Right atrium auricular region (tissue), 2 donors: ENCODE measurements at regions not wholly inside any gene's neighbourhood (a gene's known extent, or its start where the extent isn't known, plus 50 kb on each side); places are given as distances from the start of the nearest gene placed in this dataset.
A peak's percentile ranks its signal among the peaks of the same experiment; 100 is the strongest.

ENCODE experiments used
- DNase-seq: peaks from one replicate; pipeline ENCODE4 v3.0.0-alpha.2; 2019; ENCODE audit warnings: low spot score
- H3K27ac ChIP-seq, 2 donors: fragments of 200-600 bp; sonication (generic); 1 replicate in 1 of 2; 2 replicates in 1 of 2; pipeline ENCODE4 v1.5.1; 2016 to 2019
- H3K27me3 ChIP-seq, 2 donors: fragments of 200-600 bp; sonication (generic); one replicate each; pipeline versions ENCODE4 v1.5.1 to v1.6.0; 2017 to 2019
- H3K36me3 ChIP-seq: fragments of 200-600 bp; sonication (generic); one replicate; pipeline ENCODE4 v1.5.1; 2016
- H3K4me1 ChIP-seq, 2 donors: fragments of 200-600 bp; sonication (generic); one replicate each; pipeline versions ENCODE4 v1.5.1 to v1.6.0; 2017 to 2019
- H3K4me3 ChIP-seq, 2 donors: fragments of 200-600 bp; sonication (generic); 1 replicate in 1 of 2; 2 replicates in 1 of 2; pipeline ENCODE4 v1.5.1; 2017 to 2019; ENCODE audit warnings: mild to moderate bottlenecking in 1 of 2, moderate library complexity in 1 of 2
- H3K9me3 ChIP-seq, 2 donors: fragments of 200-600 bp; sonication (generic); one replicate each; pipeline ENCODE4 v1.5.1; 2019
- TF ChIP-seq, protein P1 (sequence below), 2 donors: fragments of 200-600 bp; sonication (generic); IDR thresholded peaks; one replicate each; pipeline ENCODE4 v1.5.1; 2019; ENCODE audit warnings: antibody characterized with exemption in 2 of 2

DNA sequence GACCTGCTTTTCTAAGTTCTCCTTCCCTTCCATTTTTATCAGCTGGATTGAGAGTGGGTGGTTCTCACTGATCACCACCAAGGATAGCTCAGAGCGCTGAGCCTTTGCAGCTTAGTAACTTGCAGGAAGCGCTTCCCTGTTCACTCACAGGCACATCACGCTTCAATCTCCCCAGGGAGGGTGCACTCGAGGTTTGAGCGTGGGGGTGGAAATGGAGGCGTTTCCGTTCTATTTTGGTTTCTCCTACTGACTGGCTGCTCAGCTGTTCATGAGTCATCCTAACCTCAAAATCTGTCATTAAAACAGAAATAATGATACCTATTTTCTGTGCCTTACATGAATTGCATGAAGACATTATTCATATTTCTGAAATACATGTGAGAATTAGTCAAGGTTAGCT, 292.1 kb downstream of the SPRY2 start:
- H3K4me3 ChIP-seq: no peak overlapping the region
- no peaks in the 10 kb centered on the region for H3K9me3 ChIP-seq
- H3K36me3 ChIP-seq: no peaks in the 10 kb centered on the region
- H3K27ac ChIP-seq: peak overlapping the region; percentile 53 to 54
- peaks cover 0 to 30% of the 10 kb centered on the region in 2 donors for H3K4me1 ChIP-seq
- no peaks in the 10 kb centered on the region for H3K27me3 ChIP-seq
- DNase-seq: peak; percentile 87
- TF ChIP-seq, protein P1, sequence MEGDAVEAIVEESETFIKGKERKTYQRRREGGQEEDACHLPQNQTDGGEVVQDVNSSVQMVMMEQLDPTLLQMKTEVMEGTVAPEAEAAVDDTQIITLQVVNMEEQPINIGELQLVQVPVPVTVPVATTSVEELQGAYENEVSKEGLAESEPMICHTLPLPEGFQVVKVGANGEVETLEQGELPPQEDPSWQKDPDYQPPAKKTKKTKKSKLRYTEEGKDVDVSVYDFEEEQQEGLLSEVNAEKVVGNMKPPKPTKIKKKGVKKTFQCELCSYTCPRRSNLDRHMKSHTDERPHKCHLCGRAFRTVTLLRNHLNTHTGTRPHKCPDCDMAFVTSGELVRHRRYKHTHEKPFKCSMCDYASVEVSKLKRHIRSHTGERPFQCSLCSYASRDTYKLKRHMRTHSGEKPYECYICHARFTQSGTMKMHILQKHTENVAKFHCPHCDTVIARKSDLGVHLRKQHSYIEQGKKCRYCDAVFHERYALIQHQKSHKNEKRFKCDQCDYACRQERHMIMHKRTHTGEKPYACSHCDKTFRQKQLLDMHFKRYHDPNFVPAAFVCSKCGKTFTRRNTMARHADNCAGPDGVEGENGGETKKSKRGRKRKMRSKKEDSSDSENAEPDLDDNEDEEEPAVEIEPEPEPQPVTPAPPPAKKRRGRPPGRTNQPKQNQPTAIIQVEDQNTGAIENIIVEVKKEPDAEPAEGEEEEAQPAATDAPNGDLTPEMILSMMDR (IDR thresholded peaks at IDR 0.05): no peak

DNA sequence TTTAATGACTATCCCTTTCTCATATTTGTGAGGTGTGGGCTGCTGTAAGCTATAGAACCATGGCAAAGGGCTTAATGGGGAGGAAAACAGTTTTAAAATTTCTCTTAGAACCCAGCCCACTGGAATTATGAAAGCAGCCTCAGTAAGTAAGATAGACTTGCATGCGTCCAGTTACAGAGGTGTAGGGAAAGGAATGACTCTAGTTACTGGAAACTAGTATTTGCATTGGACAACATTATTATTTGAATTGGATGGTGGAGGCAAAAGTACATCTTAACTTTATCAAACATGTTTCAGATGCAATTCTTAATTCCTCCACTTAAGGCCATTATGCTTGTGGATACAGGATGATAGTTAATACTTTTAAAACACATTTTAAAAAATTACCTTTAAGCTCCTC, 292.9 kb downstream of the SPRY2 start:
- Histone ChIP-seq H3K4me1 (peaks cover 0 to 30% of the 10 kb centered on the region in 2 donors), H3K9me3 (no peaks in the 10 kb centered on the region), H3K4me3 (no peak overlapping the region), H3K27ac (peak overlapping the region; percentile 53 to 54), H3K27me3 (no peaks in the 10 kb centered on the region), H3K36me3 (no peaks in the 10 kb centered on the region)
- TF ChIP-seq, protein P1 (IDR thresholded peaks at IDR 0.05): peak in 1 of 2 donors; percentile 14
- DNase-seq: no peak

GRCh38 chr13:80047406-80047805, 293.5 kb downstream of the SPRY2 start:
- Histone ChIP-seq H3K9me3 (no peaks in the 10 kb centered on the region), H3K4me1 (peaks cover 0 to 30% of the 10 kb centered on the region in 2 donors), H3K27me3 (no peaks in the 10 kb centered on the region), H3K27ac (peak overlapping the region; percentile 7 to 53), H3K4me3 (no peak overlapping the region), H3K36me3 (no peaks in the 10 kb centered on the region)
- DNase-seq: no peak
- TF ChIP-seq, protein P1 (IDR thresholded peaks at IDR 0.05): no peak

- no peaks in the 10 kb centered on the region for H3K4me1 ChIP-seq
- TF ChIP-seq, protein P1 (IDR thresholded peaks at IDR 0.05): no peak
- no peaks in the 10 kb centered on the region for H3K9me3 ChIP-seq
- H3K36me3 ChIP-seq: no peaks in the 10 kb centered on the region
- DNase-seq: no peak
- no peaks in the 10 kb centered on the region for H3K27me3 ChIP-seq
- H3K27ac ChIP-seq: no peak overlapping the region
- no peak overlapping the region for H3K4me3 ChIP-seq
These were observed 300.0 kb downstream of the SPRY2 start for GRCh38 chr13:80040981-80041317.

DNA sequence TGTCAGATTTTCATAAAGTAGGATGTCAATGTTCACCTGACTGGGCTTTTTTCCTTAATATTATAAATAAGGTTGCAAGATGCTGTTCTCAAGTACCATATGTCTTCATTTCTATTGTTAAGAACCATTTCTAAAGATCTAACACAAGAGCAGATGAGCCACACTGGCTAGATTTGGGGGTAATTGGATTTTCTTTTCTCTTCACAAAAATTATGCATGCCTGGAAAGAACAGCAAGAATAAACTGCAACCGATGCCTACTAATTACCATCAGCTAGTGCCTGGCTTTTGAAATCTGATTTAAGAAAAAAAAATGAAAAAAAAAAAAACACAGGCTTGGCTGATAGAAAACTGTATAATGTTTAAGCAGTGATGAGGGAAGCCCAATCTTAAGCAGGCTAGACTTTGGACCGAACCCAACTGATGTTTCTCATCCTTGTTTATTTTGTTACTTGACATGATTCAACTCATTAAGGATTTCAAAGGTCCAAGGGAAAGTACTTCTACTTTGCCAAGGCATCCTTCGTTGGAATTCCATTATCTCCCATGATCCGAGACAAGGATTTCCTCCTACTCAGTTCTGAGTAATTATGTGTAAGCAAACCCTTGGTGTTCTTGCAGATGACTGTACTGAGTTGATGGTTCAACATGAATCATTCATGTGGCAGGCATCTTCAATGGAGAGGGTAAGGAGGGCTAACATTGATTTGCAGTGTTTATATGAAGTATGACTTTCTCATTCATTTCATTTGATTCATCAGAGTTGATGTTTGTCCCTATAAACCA, 300.5 kb downstream of the SPRY2 start:
- Histone ChIP-seq H3K4me1 (no peaks in the 10 kb centered on the region), H3K36me3 (no peaks in the 10 kb centered on the region), H3K27me3 (no peaks in the 10 kb centered on the region), H3K27ac (no peak overlapping the region), H3K9me3 (no peaks in the 10 kb centered on the region), H3K4me3 (no peak overlapping the region)
- TF ChIP-seq, protein P1 (IDR thresholded peaks at IDR 0.05): no peak
- DNase-seq: no peak

- Histone ChIP-seq H3K27me3 (no peaks in the 10 kb centered on the region), H3K9me3 (no peaks in the 10 kb centered on the region), H3K4me1 (no peaks in the 10 kb centered on the region), H3K4me3 (no peak overlapping the region), H3K27ac (no peak overlapping the region), H3K36me3 (no peaks in the 10 kb centered on the region)
- DNase-seq: no peak
- TF ChIP-seq, protein P1 (IDR thresholded peaks at IDR 0.05): no peak
These were observed 301.9 kb downstream of the SPRY2 start for GRCh38 chr13:80039000-80039399.
